ENCODE measurements at regions not wholly inside any gene's neighbourhood (a gene's known extent, or its start where the extent isn't known, plus 50 kb on each side); places are given as distances from the start of the nearest gene placed in this dataset.
"Not testable (repeated sequence)": the region's sequence is repeated elsewhere in the genome, so short reads cannot be mapped to it uniquely, and the experiment has no call there.

- DNase-seq: no peak
Observed at GRCh38 chr6:4366635-4367395, 231.4 kb upstream of the ECI2 start.

GRCh38 chr6:4365686-4366085 is 230.3 kb upstream of the ECI2 start:
- no peak for DNase-seq

DNA sequence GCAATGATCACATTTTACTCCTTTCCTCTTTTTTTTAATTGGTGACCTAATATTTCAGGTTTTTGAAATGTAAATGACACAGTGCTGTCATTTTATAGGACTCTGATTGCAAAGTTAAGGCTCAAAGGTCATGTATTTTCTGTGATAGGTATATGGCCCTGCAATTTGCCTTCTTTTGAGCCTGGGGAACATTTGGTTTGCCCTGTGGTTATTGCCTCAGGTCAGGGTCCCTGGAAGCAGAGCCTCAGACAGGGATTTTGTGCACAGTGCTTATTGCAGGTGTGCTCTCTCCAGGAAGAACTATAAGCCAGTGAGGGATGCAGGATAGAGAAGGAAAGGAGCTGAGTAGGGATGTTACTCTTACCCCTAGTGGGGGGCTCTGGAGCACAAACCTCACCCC is 229.3 kb upstream of the ECI2 start:
- DNase-seq: no peak

DNA sequence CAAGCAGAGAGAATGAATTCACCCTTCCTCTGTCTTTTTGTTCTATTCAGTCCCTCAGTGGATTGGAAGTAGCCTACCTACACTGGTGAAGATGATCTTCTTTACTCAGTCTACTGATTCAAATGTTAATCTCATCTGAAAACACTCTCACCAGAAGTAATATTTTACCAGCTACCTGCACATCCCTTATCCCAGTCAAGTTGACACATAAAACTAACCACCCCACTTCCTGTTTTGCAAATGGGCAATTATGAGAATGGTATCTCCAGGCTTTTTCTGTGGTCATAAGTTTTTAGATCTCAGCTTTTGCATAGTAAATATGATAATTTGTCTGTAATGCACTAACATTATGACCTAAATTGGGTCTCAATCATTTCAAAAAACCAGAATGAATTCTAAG is 228.8 kb upstream of the ECI2 start:
- DNase-seq: no peak

DNA sequence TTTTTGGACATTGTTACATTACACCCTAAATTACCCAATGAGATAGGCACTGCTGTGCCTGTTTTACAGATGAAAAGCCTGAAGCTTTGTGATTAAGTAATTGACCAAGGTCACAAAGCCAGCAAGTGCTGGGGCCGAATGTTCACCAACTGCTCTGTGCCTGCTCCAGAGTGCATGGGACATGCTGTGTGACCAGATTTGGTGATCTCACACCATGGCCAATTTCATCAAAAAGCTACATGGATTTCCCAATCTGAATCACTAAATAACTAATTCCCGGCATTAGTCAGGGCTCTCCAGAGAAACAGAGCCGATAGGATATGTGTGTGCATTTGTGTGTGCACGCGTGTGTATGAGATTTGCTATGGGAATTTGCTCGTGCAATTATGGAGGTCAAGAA is 228.3 kb upstream of the ECI2 start:
- no peak for DNase-seq

DNA sequence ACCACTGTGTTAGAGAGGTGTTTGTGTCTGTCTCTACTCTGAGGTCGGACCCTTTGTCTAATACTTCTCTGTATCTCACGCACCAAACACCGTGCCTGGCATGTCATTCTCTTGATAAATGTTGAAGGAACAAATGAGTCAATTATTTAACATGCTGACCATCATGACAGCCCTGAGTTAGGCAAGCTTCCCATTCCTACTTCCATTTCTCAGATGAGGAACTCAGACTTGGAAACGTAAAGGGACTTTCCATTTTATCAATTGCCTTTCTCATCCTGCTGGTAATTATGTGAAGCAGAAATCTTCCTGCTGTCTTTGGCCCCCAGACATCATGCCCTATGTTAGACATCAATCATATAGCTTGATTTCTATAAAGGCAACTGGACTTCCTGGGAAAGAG is 227.0 kb upstream of the ECI2 start:
- no peak for DNase-seq

DNA sequence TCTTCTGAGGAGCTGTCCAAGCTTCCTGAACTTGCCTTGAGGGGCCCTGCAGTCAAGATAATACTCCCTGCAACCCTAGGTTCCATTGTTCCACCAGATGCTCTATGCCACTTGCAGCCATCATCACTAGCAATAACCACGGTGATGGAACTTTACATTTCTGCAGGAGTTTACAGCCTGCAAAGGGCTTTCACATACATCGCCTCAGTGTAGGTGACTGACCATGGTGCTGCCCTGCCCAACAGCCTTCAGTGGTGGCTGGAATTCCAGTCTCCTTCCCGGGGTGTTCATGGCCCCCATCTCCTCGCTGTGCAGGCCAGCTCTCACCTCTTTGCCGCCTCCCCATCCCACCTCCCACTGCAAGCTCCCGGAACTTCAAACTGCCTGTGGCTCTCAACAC is 225.5 kb upstream of the ECI2 start:
- no peak for DNase-seq

GRCh38 chr6:4359108-4359730 is 223.8 kb upstream of the ECI2 start:
- DNase-seq: no peak

- no peak for DNase-seq
Observed at GRCh38 chr6:4358414-4359107, 223.2 kb upstream of the ECI2 start.

DNA sequence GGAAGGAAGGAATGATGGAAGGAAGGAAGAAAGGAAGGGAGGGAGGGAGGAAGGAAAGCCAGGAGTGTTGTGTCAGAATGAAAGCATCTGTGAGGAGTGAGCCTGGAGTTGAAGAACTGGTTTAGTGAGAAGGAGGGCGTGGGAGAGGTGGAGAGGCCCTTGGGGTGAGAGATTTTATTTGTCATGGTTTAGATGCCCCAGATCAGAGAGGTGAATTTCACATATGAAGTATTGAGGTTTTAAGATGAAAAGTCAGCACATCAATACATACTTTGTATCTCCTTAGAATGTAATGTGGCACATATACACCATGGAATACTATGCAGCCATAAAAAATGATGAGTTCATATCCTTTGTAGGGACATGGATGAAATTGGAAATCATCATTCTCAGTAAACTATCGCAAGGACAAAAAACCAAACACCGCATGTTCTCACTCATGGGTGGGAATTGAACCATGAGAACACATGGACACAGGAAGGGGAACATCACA is 222.3 kb upstream of the ECI2 start:
- not testable (repeated sequence) for DNase-seq

- no peak for DNase-seq
Observed at GRCh38 chr6:4356899-4357659, 221.7 kb upstream of the ECI2 start.

GRCh38 chr6:4355241-4355640 is 219.9 kb upstream of the ECI2 start:
- DNase-seq: no peak

DNA sequence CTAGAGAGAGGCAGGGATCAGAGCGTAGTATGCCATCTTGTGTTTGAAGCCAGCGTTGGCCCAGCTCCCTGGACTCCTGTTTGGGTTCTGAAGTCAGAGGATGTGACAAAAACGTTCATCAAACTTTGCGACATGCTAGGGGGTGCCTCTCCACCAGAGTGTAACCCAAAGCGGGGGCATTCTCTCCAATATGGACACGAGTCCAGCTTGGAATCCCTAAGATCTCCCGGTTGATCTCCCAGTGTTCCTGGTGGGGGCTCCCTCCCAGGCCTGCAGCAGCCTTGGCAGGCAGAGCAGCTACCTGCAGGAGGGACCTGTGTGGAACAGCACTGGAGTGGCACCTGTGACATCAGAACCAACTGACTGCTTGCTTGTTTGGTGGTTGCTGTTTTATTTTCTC is 218.8 kb upstream of the ECI2 start:
- no peak for DNase-seq

DNA sequence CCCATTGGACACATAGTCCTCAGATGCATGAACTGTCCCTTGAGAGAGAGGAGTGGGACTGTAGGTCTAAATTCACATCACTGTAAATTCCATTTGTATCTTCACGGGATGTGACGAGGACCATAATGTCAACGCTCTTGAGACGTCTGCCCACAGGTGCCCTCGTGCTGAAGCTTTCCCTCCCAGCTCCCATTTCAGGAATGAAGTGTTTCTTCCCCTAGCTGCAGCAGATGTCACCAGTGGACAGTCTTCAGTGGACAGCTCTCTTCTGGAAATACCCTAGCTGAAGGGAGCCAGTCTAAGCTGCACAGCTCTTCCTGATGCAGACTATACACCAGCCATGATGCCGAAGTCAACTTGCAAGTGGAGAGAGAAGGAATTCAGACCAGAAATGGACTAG is 217.4 kb upstream of the ECI2 start:
- DNase-seq: no peak

- no peak for DNase-seq
Observed at GRCh38 chr6:4352322-4352669, 216.9 kb upstream of the ECI2 start.

- DNase-seq: no peak
Observed at GRCh38 chr6:4351520-4352321, 216.3 kb upstream of the ECI2 start.

DNA sequence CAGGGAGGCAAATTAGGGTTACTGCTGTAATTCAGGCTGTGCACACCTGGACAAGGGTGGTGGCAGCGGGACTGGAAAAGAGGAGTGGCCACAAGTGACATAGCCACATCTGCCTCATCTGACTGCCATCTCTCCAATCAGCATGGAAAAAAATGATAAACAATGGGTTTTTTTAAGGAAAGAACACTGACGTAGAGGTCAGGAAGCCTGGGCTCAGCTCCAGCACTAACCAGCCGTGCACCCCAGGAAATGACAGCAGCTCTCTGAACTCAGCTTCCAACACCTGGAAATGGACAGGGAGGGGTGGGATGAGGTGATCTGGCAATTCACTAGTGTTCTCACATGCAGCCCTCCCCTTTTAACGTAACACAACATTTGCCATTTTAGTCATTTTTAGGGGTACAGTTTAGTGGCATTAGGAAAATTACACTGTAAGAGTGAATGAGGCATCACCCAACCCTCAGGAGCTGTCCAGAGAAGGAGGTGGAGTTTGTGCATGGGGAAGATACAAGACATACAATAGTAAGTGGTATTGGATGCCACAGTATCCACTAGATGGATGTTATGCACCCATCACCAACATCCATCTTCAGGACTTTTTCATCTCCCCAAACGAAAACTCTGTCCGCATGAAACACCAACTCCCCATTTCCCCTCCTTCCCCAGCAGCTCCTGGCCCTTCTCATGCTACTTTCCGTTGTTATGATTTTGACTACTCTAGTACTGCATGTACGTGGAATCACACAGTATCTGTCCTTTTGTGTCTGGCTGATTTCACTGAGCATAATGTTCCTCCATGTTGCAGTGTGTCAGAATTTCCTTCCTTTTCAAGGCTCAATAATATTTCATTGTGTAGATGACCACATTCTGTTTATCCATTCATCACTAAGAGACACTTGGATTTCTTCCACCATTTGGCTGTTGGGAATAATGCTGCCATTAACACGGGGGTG is 215.5 kb upstream of the ECI2 start:
- no peak for DNase-seq

DNA sequence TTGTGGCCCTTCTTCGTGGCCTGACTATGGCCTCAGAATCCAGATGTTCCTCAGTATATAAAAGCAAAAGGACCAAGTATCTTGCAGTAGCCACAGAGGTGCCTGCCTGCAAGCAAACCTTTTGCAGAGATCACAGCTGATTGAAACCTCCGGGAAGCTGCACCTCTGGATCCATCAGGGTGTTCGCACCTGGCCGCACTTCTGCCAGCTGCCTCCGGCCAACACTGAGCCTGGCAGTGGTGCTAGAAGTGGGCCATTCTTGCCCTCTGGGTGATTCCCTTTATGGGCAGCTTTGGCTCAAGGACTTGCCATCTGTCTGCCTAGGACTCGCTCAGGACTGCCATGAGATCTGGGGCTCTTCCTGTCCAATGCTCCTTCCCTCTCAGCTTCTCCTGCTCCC is 214.6 kb upstream of the ECI2 start:
- DNase-seq: no peak

GRCh38 chr6:4349323-4349722 is 213.9 kb upstream of the ECI2 start:
- DNase-seq: no peak

DNA sequence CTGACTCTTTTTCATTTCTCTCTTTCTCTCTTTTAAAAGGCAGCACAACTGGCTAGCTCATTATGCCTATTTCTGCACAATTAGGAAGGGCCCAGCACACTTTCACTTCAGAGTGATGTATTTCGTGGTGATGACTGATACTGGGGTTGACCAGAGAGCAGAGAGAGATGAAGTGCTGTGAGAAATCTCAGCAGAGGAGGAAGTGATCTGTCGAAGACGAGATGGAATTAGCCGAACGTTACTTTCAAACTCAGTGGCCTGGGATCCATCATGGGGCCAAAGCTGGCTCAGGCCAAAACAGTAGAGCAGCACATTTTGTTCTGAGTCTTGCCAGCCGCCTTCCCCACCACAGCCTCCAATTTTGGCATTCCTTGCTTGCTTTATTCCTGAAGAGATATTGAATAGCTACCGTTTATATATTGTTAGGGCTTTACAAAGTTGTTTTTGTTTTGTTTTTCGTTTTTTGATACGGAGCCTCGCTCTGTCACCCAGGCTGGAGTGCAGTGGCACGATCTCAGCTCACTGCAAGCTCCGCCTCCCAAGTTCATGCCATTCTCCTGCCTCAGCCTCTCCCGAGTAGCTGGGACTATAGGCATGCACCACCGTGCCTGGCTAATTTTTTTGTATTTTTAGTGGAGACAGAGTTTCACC is 213.2 kb upstream of the ECI2 start:
- no peak for DNase-seq

DNA sequence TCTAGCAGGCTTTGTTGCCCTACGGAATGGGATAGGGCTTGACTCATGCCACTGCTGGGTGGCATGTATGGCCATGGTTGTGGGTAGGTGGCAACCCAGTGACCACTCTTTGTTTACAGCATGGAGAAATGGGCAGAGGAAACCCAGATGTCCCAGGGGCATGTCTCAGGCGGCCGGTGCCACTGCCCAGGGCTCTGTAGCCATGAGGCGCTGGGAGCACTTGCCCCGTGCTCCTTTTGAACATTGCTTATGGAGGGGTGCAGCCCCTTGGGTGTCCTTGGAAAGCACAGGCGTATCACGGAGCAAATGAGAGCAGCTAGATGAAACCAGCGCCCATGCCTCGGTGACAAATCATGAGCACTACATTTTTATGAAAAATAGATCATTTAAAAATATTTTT is 212.5 kb upstream of the ECI2 start:
- DNase-seq: no peak

All from T-helper 9 cell (primary cell).